ENCODE measurements at regions not wholly inside any gene's neighbourhood (a gene's known extent, or its start where the extent isn't known, plus 50 kb on each side); places are given as distances from the start of the nearest gene placed in this dataset.

- no peaks in the 10 kb centered on the region for H3K9me3 Mint-ChIP-seq
Measured at GRCh38 chr7:123060446-123060845, 64.9 kb upstream of the TAS2R16 start.

GRCh38 chr7:123057911-123058310 lies 62.4 kb upstream of the TAS2R16 start:
- no peaks in the 10 kb centered on the region for H3K36me3 Mint-ChIP-seq (ENCODE audit: low read depth)
- H3K4me1 Mint-ChIP-seq (ENCODE audit: low read depth) = no peaks in the 10 kb centered on the region
- peaks cover 20% of the 10 kb centered on the region for H3K9me3 Mint-ChIP-seq
- H3K4me3 Mint-ChIP-seq = no peak overlapping the region
- no peak overlapping the region for H3K27ac Mint-ChIP-seq
- intact Hi-C loops (cut with micrococcal nuclease) = no loop called here
- H3K27me3 Mint-ChIP-seq = no peaks in the 10 kb centered on the region

More at GRCh38 chr7:123060446-123060845, 64.9 kb upstream of the TAS2R16 start:
- intact Hi-C loops (cut with micrococcal nuclease) = no loop called here
- Mint-ChIP-seq H3K36me3 (ENCODE audit: low read depth) (no peaks in the 10 kb centered on the region), H3K27ac (no peak overlapping the region), H3K4me1 (ENCODE audit: low read depth) (no peaks in the 10 kb centered on the region), H3K4me3 (no peak overlapping the region), H3K27me3 (no peaks in the 10 kb centered on the region)

GRCh38 chr7:123054357-123055133 lies 59.0 kb upstream of the TAS2R16 start:
- intact Hi-C loops (cut with micrococcal nuclease) = no loop called here
- H3K27me3 Mint-ChIP-seq = no peaks in the 10 kb centered on the region
- no peaks in the 10 kb centered on the region for H3K36me3 Mint-ChIP-seq (ENCODE audit: low read depth)
- no peak overlapping the region for H3K4me3 Mint-ChIP-seq
- no peak overlapping the region for H3K27ac Mint-ChIP-seq
- H3K9me3 Mint-ChIP-seq = peaks cover 47% of the 10 kb centered on the region
- no peaks in the 10 kb centered on the region for H3K4me1 Mint-ChIP-seq (ENCODE audit: low read depth)

- no peaks in the 10 kb centered on the region for H3K4me1 Mint-ChIP-seq (ENCODE audit: low read depth)
- H3K36me3 Mint-ChIP-seq (ENCODE audit: low read depth) = no peaks in the 10 kb centered on the region
- no peak overlapping the region for H3K27ac Mint-ChIP-seq
- no peaks in the 10 kb centered on the region for H3K27me3 Mint-ChIP-seq
- H3K9me3 Mint-ChIP-seq = peaks cover 68% of the 10 kb centered on the region
- no peak overlapping the region for H3K4me3 Mint-ChIP-seq
- intact Hi-C loops (cut with micrococcal nuclease) = no loop called here
Measured at GRCh38 chr7:123051916-123052315, 56.4 kb upstream of the TAS2R16 start.

GRCh38 chr7:123047955-123048354 lies 52.5 kb upstream of the TAS2R16 start:
- Mint-ChIP-seq H3K9me3 (peaks cover 72% of the 10 kb centered on the region), H3K27me3 (no peaks in the 10 kb centered on the region), H3K4me1 (ENCODE audit: low read depth) (no peaks in the 10 kb centered on the region), H3K27ac (no peak overlapping the region), H3K4me3 (no peak overlapping the region), H3K36me3 (ENCODE audit: low read depth) (no peaks in the 10 kb centered on the region)
- intact Hi-C loops (cut with micrococcal nuclease) = no loop called here
